ENCODE measurements at regions not wholly inside any gene's neighbourhood (a gene's known extent, or its start where the extent isn't known, plus 50 kb on each side); places are given as distances from the start of the nearest gene placed in this dataset.

DNA sequence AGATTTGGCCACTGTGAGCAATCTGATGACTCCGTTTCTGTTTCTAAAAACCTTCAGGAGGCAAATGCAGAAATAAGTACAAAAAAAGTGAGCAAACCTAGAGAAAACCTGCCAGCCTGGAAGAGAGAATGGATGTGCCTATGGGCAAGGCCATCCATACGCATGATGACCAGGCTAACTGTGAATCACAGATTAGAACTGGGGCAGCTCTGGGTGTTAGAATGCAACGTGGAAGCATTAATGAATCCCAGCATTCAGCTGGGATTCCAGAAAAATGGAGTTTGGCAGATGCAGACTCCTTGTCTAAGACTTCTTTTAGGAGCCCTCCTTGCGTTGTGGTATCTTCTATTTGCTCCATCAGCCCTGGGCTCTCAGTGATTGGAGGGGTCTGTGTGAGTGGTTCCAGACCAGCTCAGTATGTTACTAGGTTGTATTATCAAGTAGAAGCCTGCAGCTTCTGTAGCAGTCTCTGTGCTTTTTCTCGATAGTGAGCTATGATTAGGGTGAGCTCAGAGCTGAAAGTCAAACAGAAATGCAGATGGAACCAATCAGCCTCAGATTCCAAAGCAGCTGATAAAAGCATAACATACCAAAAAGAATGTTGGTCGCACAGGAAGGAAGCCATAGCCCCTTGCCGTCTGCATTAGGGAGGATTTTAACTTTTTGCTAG, 154.0 kb downstream of the PSMG1 start:
- no peak for DNase-seq (ENCODE audit: low read depth in 2 of 2, low spot score in 1 of 2)

DNA sequence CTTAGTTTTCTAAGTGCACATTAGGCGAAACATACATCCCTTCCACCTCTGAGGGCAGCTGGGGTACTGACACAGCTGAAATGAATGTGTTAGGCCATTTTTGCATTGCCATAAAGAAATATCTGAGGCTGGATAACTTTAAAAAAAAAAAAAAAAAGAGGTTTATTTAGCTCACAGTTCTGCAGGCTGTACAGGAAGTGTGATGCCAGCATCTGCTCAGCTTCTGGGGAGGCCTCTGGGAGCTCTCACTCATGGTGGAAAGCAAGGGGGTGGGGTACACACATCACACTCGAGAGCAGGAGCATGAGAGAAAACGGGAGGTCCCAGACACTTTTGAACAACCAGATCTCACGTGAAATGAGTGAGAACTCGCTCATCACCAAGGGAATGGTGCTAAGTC, 158.1 kb downstream of the PSMG1 start:
- DNase-seq (ENCODE audit: low read depth in 2 of 2, low spot score in 1 of 2): no peak

DNA sequence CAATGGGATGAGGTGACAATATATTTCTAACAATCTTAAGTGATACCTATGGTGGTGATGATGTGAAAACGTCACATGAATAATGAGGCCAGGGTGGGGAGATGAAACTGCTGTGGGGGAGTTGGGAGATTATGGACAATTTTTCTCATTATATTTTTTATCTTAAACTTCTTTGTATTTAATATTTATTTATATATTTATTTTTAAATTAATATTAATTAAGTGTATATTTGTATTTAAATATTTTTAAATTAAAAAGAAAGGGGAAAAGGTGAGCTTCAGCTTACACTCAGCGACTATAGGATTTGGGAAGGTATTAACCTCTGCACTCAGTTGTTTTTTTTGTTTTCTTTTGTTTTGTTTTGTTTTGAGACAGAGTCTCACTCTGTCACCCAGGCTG, 158.7 kb downstream of the PSMG1 start:
- no peak for DNase-seq (ENCODE audit: low read depth in 2 of 2, low spot score in 1 of 2)

DNA sequence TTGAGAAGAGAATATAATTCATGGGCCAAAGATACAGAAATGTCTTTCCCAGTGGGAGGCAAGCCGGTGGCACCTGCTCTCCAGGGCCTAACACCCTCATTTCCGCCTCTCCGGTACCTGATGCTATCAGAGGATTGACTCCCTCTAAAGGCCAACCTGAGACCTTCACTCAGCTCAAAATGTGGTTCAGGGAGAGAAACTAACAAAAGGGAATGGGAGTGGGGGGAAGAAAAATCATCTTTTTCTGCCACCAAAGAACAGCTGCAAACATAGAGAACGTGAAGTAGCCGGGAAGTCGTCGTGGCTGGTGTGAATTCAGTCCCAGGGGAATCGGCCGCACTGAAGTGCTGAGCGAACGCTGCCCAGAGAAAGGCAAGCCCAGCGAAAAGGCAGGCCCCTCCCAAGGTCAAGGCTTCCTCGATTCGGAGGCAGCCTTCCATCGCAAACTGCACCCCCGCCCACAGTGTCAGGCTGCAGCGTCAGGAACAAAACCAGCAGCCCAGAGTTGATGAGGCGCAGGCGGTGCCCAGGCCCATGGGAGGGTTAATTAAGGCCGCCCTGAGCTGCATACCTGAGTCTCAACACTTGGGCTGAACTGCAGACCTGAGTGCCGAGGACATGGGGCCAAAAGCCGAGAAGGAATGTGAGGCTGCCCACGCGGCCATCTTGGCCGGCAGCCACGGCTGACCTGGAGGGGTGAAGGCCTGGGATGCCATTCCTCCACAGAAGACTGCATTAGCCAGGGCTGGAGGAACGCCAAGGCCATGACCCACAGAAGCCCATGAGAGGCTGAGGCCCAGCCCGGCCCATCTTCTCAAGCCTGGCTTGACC, 160.2 kb downstream of the PSMG1 start:
- no peak for DNase-seq (ENCODE audit: low read depth in 2 of 2, low spot score in 1 of 2)

DNA sequence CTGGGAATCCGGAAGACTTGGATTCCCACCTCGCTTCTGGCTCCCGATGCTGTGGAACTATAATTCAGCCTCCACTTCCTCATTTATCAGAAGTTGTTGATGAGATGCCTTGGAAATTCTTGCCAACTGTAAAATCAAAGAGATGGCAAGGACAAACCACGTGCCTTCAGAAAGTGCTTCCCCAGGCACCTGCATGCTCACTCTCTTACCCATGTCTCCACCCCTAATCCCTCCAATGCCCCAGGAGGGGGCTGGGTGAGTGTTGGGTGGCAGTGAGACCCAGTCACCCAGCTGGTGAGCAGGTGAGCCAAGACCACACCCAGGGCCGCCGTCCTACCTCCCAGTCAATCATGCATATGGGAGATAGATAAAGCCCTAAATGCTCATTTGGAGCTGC, 160.8 kb downstream of the PSMG1 start:
- DNase-seq (ENCODE audit: low read depth in 2 of 2, low spot score in 1 of 2): no peak

DNA sequence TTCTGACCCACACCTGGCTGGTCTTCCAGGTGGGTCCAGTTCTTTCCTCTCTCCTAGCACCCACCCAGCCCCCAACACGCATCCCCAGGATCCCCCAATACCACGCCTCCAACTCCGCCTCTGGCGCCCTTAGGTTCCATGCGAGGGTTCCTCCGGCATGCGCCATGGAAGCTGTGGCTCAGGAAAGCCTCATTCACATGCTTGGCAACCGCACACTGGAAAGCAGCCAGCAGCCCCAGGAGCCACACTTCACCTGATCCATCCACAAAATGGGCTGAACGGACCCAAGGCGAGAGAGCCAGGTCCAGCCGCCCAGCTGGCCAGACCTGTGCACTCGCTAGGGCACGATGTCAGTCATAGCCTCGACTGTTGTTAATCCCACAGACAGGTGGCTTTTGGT, 161.2 kb downstream of the PSMG1 start:
- DNase-seq (ENCODE audit: low read depth in 2 of 2, low spot score in 1 of 2): no peak

DNA sequence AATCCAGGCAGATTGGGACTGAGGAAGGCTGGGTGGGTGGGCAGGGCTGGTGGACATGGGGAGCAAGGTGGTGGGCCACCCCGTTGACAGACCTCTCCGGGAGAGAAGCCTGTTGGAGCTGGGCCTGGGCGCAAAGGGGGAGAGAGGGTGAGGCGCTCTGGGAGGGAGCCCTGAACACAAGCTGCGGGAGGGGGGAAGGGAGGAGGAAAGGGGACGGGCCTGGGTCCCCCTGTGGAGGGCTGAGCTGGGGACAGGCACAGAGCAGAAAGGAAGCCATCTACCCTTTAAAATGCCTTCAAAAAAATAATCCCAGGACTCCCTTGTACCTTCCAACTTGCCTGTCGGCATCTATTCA, 161.8 kb downstream of the PSMG1 start:
- no peak for DNase-seq (ENCODE audit: low read depth in 2 of 2, low spot score in 1 of 2)

DNA sequence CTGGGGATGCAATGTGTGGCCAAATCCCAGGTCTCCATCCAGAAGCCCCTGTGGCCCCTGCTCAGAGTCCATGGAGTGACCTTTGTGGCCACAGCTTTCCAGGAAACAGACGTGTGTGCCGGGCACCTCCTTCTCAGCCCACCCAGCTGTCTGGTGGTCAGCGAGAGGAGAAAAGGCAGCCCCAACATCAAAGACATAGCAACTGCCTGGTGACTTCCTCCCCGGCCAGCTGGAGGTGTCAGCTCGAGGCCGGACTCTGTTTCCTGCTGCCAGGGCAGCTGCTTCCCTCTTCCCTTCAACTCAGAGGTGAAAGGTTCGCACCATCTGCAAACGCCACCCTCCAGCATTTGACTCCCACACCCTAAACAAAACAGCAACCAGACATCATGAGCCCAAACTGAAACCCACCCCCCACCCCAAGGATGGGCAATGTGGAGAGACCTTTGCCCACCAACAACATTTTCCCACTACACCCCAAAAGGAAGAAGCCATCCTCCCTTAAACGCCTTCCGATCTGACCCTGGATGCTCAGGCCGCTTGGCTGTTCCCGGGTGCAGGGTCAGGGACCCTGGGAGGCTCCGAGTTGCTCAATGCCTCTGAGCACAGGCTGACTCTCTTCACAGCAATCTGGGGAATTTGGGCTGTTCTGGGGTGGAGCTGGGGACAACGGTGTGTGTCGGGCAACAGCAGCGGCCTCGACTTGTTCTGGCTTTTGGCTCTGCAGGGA, 162.3 kb downstream of the PSMG1 start:
- no peak for DNase-seq (ENCODE audit: low read depth in 2 of 2, low spot score in 1 of 2)

DNA sequence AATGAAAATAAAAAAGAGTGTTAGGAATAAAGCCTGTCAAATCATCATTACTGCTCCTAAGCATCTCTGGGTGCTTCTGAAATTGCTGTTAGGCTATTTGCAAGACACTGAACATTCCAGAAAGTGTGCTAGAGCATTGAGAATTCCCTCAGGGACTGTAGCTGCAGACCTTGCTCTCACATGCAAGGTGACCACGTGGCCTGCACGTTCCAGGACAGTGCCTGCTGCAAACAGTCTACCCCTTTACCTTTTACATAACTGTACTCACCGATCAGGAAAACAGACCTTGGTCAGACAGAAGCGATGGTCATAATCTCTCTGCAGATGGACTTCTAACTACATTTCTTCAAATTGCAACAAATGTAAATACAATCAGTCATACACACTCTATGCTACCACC, 164.5 kb downstream of the PSMG1 start:
- DNase-seq (ENCODE audit: low read depth in 2 of 2, low spot score in 1 of 2): no peak

DNA sequence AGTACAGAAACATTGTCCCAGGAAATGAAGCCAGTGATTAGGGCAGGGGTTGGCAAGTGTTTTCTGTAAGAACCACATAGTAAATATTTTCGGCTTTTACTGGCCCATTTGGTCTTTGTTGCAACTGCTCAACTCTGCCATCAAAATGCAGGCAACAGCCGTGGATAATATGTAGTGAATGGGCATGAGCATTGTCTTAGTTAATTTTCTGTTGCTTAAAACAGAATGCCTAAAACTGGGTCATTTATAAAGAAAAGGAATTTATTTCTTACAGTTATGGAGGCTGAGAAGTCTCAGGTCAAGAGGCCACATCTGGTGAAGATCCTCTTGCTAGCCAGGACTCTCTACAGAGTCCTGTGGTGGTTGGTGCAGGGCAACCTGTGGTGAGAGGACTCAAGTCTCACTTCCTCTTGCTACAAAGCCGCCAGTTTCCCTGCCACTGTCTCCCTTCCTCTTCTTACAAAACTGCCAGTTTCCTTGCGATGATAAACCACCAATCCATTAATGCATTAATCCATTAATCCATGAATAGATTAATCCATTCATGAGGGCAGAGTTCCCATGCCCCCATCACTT, 166.4 kb downstream of the PSMG1 start:
- no peak for DNase-seq (ENCODE audit: low read depth in 2 of 2, low spot score in 1 of 2)

DNA sequence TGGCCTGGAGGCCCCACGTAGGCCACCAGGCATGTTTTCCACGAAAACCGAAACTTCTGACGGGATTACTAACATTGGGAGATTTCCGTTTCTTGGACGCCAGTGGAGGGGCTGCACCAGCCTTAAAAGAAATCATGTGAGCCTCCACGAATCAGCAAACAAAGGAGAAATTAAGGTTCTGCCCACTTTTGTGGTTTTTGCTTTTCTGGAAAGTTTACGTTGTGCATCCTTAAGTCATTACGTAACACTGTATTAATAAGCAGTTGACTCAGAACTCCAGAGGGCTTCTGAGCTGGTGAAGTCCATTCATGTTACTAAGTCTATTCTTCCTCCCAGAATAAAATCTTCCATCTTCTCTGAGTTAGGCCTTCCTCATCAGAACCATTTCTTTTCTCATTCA, 168.5 kb downstream of the PSMG1 start:
- no peak for DNase-seq (ENCODE audit: low read depth in 2 of 2, low spot score in 1 of 2)

DNA sequence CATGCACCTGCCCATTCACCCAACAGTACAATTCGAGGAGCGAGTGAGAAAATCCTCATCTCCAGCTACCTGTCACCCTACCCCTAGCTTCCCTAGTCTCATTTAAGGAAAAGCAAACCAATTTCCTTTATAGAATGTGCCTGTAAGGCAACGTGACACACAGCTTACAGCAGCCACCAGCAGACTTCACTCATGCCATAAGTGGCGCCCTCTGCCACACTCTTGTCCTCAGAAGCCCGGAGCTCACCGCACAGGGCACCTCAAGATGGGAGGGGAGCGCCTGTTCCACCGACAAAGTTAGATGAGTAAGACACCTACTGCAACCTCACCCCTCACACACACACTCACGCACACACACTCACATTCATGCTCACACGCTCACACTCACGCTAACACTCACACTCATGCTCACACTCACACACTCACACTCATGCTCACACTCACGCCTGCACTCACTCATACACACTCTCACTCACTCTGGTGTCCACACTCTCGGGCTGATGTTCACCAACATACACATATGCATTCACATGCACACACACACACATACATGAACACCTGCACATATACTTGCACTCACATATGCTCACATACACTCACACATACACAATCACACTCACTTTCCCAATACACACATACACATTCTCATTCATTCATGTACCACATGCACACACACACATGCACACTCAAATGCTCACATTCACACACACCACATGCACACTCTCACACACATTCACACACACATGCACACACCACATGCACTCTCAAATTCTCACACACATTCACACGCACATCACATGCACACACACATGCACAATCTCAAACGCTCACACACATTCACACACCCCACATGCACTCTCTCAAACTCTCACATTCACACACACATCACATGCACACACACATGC, 170.7 kb downstream of the PSMG1 start:
- DNase-seq (ENCODE audit: low read depth in 2 of 2, low spot score in 1 of 2): no peak

DNA sequence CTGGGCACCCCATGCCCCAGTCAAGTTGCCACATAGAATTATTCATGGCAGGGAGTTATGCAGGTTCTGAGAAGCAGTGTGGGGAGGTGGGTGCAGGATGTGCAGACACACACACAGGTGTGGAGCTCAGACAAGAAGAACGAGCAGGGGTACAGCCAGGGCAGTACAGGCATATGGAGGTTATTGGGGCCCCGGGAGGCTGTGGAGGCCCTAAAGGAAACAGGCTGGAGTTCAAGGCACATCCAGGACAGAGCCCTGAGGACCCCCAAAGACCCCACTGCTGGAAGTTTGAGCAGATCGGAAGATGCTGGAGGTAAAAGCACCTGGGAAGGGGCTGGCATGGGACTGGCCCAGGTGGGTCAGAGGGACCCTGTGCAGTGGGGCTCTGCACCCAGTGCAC, 171.3 kb downstream of the PSMG1 start:
- no peak for DNase-seq (ENCODE audit: low read depth in 2 of 2, low spot score in 1 of 2)

DNA sequence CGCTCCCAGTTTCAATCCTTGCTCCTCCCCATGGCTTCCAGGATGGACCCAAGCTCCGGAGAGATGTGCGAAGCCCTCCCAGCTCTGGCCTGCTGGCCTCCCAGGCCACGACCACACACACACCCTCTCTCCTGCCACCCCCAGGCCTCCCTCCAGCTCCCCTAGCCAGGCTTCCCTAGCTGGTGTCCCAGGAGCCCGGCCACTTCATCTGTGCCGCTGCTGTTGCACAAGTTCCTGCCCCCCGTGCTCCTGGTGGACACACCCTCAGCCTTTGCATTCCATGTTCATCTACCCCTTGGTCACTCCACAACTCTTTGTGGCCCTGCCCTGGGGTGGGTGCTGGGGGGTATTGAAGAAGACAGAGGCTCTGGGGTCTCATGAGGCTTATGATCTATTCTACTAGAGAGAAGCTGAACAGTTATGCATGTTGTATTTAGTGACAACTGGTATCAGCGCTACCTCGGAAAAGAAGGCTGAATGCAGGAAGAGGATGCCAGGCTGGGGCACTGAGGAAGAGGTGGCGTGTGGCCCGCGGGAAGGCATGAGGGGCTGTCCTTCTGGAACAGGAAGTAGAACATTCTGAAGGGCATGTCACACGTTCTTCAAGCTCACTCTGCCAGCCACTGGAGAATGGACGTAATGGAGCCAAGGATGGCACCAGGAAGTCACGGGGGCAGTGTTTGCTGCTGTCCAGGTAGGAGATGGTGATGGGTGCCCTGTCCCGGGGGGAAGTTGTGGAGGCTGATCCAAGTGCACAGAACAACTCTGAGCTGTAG, 172.4 kb downstream of the PSMG1 start:
- no peak for DNase-seq (ENCODE audit: low read depth in 2 of 2, low spot score in 1 of 2)

DNA sequence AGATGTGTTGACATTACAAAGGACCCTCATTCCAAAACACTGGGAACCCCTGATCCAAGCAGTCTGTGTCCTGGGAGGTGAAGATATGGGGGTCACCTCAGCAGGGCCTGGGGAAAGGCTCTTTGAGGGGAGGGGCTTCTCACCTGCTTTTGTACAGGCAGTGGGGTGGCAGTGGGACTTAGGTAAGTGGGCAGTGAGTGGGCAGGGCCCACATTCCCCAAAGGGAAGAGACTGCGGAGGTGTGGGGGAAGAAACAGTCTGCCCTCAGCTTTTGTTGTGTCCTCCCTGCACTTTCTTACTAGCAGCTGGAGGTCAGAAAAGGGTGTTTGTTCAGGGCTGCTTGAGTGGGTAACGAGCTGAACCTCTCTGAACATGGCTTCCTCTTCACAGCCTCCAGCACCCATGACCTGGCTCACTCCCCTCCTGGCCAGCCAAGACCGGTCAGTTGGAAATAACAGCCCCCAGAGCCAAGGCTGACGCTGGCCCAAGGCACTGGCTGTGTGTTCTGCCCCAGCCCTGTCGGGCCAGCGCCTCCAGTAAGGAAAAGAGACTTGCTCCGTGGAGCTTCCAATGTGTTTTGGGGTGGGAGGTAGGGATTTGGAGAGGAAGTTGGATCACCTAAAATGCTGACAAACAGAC, 173.5 kb downstream of the PSMG1 start:
- DNase-seq (ENCODE audit: low read depth in 2 of 2, low spot score in 1 of 2): no peak

DNA sequence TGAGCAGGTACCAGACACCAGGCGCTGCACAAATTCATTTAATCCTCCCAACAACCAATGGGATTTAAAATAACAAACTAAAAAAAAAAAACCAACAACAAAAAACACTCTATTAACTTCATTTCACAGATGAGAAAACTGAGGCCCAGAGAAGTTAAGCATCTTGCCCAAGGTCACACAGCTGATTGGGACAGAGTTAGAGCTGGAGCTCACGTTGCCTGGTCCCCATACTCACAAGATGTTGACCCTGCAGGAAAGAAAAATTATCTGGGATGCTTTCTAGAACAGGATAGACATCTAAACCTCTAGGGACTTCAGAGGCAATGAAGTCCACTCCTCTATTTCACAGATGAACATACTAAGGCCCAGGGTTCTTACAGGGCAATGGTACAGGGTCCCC, 175.3 kb downstream of the PSMG1 start:
- DNase-seq (ENCODE audit: low read depth in 2 of 2, low spot score in 1 of 2): no peak

DNA sequence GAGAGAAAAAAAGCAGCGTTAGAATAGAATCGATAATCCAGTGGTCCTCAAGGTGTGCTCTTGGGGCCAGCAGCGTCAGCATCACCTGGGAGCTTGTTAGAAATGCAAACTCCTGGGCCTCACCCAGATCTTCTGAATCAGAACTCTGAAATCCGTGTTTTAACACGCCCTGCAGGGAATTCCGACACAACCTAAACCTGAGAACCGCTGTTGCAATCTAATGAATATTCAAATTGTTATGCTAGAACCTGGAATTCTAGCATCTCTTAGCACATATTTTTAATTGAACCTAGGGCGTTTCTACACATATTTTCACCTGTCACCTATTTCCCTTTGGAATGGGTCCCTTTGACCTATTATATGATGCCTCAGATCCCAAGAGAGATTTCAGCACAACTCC, 175.7 kb downstream of the PSMG1 start:
- DNase-seq (ENCODE audit: low read depth in 2 of 2, low spot score in 1 of 2): no peak

DNA sequence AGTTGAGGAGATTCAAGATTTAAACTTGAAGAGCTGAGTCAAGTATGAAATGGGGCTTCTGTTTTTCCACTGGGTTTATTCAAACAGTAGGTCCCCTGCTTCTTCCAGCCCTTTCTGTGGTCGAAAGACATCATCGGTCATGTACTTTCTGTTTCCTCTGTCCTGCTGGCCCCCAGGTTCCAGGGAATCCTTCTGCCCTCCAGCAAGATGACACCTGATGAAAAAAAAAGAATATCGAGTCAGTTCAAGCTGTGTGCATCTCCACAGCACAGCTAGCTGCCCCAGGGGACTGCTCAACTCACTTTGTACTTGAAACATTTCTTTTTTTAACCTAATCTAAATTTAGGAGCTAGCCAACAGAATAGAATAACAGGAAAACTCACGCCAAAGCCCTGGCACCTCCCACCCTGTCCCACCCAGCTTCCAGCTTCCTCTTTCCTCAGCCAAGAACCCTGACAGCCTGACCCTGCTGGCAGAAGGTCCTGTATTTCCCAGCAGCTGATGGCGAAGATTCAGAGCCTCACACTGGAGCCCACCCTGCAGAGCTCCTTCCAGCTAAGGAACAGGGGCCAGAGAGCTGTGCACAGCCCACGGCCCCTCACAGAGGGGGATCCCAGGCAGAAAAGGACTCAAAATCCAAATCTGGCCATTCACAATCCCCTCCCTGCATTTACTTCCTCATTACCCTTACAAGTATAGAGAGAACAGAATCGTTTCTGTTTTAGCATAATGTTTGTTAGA, 176.5 kb downstream of the PSMG1 start:
- no peak for DNase-seq (ENCODE audit: low read depth in 2 of 2, low spot score in 1 of 2)

DNA sequence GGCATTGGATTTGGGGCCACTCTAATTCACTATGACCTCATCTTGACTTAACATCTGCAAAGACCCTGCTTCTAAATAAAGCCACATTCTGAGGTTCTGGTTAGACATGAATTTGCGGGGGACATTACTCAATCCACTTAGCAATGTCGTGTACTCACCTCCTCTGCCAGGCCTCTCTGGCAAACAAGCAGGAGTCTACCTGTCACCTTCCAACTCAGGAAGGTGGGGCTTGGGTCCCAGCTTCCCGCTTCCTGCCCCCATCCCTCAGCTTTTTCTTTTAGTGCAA, 177.8 kb downstream of the PSMG1 start:
- DNase-seq (ENCODE audit: low read depth in 2 of 2, low spot score in 1 of 2): no peak

All from stimulated activated CD8-positive, alpha-beta memory T cell treated with anti-CD3 and anti-CD28 coated beads, Interleukin-4, amount 100 ng/mL, for 4 hours (primary cell).